NOMO-1 (cell line): ENCODE measurements at regions not wholly inside any gene's neighbourhood (a gene's known extent, or its start where the extent isn't known, plus 50 kb on each side); places are given as distances from the start of the nearest gene placed in this dataset.
"Not testable (repeated sequence)": the region's sequence is repeated elsewhere in the genome, so short reads cannot be mapped to it uniquely, and the experiment has no call there.

ENCODE experiments used
- DNase-seq, 2 experiments: peaks; one replicate each; lab custom pipeline; 2025; ENCODE audit not compliant: unreplicated experiment in 2 of 2; lab: John Stamatoyannopoulos, UW

DNA sequence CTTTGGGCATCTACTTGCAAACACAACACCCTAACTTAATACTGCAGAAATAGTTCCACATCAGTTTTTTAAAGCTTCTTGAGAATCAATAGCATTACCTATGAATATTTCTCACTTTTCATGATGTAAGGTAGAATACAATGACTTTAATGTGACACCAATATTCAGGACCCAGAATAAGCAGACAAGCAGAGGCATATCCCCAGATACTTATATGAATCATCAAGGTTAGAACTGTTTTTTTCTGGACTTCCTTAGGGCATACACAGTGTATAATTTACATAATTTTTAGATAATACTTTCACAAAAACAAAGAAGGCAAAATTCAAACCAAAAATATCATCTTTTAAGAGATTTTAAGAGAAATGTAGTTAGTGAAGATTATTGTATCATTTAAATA, 885.8 kb downstream of the FSCB start:
- no peak for DNase-seq

- DNase-seq, result no peak
These were observed 911.8 kb downstream of the FSCB start for GRCh38 chr14:43595096-43595772.

DNA sequence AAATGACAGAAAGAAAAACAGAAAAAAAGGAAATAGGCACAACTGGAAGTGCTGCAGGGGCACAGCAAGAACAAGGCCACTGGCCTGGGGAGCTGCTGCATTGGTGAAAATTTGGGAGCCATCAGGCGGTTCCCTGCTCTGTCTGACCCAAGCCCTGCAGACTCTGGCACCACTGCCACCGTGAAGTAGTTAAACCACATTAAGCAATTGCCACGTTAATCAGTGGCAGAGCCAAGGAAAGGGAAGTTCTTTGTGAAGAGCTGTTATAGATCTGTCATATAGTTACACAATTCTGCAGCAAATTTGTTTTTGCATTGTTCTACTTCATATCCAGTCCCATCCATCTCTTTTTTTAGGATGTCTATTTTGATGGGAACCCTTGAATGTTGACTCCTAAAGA, 915.3 kb downstream of the FSCB start:
- DNase-seq, result peak; percentile 76 to 88

GRCh38 chr14:43587183-43587582, 919.9 kb downstream of the FSCB start:
- DNase-seq, result no peak

GRCh38 chr14:43579671-43580070, 927.4 kb downstream of the FSCB start:
- DNase-seq, result no peak

DNA sequence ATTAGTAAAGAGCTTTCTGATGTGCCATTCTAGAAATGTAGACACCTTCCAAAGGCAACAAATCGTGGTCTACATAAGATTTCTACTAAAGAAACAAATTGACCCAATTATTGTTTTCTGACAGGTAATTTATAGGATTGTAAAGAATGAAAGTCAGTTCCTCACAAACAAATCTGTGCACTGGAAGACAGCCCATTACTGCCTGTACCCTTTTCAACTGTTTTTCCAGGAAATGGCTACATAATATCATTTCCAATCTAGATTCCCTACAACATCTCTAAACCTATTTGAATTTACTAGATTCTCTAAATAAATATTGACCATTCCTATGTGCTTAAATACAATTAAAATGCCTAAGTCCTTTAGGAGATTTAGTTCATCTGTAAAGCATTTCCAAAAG, 939.1 kb downstream of the FSCB start:
- no peak for DNase-seq

DNA sequence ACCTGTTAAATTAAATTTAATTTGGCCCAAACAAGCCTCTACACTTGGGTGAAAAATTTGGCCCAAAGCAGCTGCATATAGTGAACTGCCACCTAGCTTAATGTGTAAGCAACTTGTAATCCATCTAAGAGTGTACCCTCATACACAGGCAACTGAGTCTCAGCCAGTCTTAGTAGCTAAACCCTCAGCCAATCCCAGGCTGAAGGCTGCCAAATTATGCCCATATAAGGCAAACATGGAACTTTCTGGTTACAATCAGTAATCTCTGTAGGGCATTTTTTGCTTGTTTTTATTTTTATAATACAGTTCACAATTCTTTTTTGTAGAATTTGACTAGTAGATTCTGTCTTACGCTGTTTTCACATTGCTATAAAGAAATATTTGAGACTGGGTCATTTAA, 958.7 kb downstream of the FSCB start:
- no peak for DNase-seq

GRCh38 chr14:43547596-43547995, 959.5 kb downstream of the FSCB start:
- not testable (repeated sequence) for DNase-seq

DNA sequence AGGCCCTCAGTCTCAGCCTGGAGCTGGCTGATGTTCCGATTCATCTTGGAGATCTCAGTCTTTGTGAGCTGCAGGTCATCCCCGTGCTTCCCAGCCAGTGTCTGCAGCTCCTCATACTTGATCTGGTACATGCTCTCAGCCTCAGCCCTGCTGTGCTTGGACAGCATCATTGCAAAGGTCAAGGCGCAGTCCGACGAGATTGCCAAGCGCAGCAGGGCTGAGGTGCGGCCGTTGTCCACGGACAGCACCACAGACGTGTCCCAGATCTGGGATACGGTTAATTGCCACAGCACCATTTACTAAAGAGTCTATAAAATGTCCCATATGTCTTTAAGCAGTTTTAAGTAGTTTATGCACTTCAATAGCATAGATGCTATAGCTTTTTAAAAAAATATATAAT, 965.7 kb downstream of the FSCB start:
- DNase-seq, result no peak

- DNase-seq, result no peak
These were observed 966.1 kb downstream of the FSCB start for GRCh38 chr14:43540948-43541347.

GRCh38 chr14:43539210-43539609, 967.9 kb downstream of the FSCB start:
- no peak for DNase-seq

DNA sequence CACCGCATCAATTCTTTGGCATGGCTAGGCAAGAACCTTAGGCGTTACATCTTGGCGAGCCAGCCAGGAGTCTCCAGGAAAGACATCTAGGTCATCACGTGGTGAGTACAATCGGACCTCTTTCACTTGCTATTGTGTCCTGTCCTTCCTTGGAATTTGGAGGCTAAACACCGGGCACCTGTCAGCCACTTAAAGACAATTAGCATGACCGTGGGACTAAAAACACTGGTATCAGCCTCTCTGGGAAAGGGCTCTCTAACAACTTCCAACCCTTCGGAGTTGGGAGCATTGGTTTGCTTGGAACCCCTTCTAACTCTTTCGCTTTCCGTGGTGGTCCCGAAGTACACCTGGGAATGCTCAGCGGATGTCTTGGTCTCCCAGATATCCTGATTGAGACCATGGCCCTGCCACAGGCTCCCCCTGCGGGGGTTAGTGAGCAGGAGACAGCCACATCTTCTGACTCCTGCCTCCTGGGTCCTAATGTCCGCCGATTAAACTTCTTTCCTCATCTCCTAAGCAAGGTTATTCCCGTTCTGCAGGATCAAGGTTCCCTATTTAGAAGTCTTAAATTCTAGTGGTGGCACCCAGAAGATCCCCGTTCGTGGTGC, 971.7 kb downstream of the FSCB start:
- DNase-seq, result no peak

DNA sequence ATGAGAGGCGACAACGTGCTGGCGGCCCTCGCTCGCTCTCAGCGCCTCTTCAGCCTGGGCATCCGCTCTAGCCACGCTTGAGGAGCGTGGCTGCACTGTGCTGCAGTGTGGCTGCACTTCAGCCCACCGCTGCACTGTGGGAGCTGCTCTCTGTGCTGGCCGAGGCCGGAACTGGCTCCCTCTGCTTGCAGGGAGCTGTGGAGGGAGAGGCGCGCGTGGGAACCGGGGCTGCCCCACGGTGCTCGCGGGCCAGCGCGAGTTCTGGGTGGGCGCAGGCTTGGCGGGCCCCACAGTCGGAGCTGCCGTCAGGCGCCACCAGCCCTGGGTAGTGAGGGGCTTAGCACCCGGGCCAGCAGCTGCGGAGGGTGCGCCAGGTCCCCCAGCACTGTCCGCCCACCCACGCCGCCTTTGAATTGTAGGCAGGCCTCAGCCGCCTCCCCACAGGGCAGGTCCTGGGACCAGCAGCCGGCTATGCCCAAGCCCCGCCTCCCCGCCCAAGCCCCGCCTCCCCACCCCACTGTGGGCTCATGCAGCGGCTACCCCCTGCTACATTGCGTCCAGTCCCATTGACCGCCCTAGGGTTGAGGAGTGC, 974.2 kb downstream of the FSCB start:
- DNase-seq, result no peak

GRCh38 chr14:43528321-43528720, 978.8 kb downstream of the FSCB start:
- no peak for DNase-seq

GRCh38 chr14:43525658-43526057, 981.4 kb downstream of the FSCB start:
- no peak for DNase-seq

- DNase-seq, result no peak
These were observed 984.2 kb downstream of the FSCB start for GRCh38 chr14:43522901-43523300.

GRCh38 chr14:43522191-43522590, 984.9 kb downstream of the FSCB start:
- DNase-seq, result no peak

GRCh38 chr14:43503508-43503907, 1003.6 kb downstream of the FSCB start:
- DNase-seq, result no peak

DNA sequence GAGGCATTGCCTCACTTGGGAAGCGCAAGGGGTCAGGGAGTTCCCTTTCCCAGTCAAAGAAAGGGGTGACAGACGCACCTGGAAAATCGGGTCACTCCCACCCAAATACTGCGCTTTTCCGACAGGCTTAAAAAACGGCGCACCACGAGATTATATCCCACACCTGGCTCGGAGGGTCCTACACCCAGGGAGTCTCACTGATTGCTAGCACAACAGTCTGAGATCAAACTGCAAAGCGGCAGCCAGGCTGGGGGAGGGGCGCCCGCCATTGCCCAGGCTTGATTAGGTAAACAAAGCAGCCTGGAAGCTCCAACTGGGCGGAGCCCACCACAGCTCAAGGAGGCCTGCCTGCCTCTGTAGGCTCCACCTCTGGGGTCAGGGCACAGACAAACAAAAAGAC, 1014.7 kb downstream of the FSCB start:
- not testable (repeated sequence) for DNase-seq

- no peak for DNase-seq
These were observed 1023.7 kb downstream of the FSCB start for GRCh38 chr14:43483415-43483814.

GRCh38 chr14:43481864-43482263, 1025.2 kb downstream of the FSCB start:
- DNase-seq, result no peak

GRCh38 chr14:43480976-43481375, 1026.1 kb downstream of the FSCB start:
- no peak for DNase-seq
